IPS DF 19.7 (cell line): ENCODE measurements at regions not wholly inside any gene's neighbourhood (a gene's known extent, or its start where the extent isn't known, plus 50 kb on each side); places are given as distances from the start of the nearest gene placed in this dataset.
"Not testable (repeated sequence)": the region's sequence is repeated elsewhere in the genome, so short reads cannot be mapped to it uniquely, and the experiment has no call there.

ENCODE experiments used
- DNase-seq: peaks from one replicate; pipeline ENCODE4 v3.0.0-alpha.2; 2013; ENCODE audit warnings: low read depth, low spot score

- no peak for DNase-seq
Observed at GRCh38 chrX:53883196-53883595, 161.1 kb downstream of the PHF8 start.

GRCh38 chrX:53882331-53882730 lies 161.9 kb downstream of the PHF8 start:
- no peak for DNase-seq

DNA sequence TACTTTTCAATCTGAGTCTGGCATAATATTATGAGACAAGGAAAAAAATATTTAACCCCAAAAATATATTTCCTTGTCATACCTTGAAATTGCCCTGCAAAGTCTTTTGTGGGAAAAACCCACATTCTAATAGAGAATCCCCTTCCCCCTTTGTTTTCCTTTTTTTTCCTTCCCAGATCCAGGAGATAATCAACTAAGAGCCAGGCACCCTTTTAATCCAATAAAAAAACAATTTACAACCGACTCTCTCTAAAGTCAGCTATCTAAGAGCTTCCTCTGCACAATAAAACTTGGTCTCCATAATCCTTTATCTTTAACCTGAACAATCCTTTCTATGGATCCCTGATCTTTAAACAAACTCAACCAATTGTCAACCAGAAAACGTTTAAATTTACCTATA lies 163.5 kb downstream of the PHF8 start:
- not testable (repeated sequence) for DNase-seq

- DNase-seq: no peak
Observed at GRCh38 chrX:53859890-53860289, 173.4 kb upstream of the HUWE1 start.

DNA sequence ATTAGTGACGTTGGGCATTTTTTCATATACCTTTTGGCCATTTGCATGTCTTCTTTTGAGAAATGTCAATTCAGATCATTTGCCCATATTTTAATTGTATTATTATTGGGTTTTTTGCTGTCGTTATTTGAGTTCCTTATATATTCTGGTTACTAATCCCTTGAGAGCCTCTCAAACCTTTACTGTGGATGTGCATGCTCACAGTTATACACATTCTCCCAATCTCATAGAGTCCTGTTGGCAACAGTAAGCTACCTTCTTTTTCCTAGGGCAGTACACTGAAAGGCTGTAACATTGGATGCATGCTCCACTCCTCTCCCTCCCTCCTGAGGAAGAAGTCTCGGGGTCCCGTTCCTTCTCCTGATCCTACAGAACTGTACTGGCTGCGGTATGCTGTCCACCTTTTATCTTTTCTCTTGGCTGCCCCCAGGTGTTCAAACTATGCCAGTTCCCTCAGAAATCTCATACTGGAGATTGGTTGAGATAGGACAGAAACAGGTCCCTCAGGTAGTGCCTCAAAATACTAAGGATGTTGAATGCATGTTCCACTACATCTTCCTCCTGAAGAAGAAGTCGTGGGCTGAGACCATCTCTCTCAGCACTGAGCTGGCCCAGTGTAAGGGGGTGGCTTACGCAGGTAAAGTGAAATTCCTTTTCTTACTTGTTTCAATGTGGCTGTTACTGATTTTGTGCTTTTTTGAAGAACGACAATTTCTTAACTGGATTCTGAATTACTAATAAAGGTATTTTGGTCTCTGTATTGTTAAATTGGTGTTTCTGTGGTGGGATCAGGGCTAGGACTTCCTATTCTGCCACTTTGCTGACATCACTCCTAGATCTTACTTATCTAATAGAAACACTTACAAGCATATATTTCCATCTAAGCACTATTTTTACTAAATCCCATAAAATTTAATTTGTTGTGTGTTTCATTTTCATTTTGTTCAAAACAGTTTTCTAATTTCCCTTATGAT lies 145.4 kb upstream of the HUWE1 start:
- DNase-seq: no peak

DNA sequence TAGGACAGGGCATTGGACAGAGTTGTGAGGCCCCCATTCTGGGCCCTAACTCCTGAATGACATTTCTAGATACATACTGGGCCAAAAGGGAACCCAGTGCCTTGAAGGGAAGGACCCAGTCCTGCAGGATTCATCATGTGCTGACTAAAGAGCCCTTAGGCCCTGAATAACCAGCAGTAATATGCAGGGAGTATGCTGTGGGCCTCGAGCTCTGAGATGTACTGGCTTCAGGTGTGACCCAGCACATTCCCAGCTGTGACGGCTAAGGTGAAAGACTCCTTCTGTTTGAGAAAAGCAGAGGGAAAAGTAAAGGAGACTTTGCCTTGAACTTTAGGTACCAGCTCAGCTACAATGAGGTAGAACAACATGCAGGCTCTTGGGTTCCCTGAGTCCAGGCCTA lies 138.2 kb upstream of the HUWE1 start:
- DNase-seq: no peak

- not testable (repeated sequence) for DNase-seq
Observed at GRCh38 chrX:53818115-53818514, 131.6 kb upstream of the HUWE1 start.

GRCh38 chrX:53817548-53817947 lies 131.0 kb upstream of the HUWE1 start:
- no peak for DNase-seq

- no peak for DNase-seq
Observed at GRCh38 chrX:53813670-53814440, 127.3 kb upstream of the HUWE1 start.

GRCh38 chrX:53798281-53798680 lies 111.8 kb upstream of the HUWE1 start:
- DNase-seq: no peak

DNA sequence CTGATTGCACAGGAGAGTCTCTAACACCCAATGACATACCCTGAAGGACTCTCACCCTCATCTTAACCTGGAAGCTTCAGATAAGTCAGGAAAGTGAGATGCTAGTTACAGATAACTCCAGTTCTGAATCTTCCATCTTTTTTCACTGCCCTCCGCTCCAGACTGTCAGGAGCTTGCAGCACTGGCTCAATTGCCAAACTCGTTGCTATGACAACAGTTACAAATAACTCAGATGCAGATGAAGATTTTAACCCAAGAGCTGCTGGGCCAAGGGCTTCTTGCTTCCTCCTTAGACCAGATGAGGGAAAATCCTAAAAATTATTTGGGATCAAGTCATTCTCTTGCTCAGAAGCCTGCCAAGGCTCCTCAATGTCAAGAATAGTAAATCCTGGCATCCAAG lies 109.1 kb upstream of the HUWE1 start:
- peak; percentile 9 for DNase-seq

DNA sequence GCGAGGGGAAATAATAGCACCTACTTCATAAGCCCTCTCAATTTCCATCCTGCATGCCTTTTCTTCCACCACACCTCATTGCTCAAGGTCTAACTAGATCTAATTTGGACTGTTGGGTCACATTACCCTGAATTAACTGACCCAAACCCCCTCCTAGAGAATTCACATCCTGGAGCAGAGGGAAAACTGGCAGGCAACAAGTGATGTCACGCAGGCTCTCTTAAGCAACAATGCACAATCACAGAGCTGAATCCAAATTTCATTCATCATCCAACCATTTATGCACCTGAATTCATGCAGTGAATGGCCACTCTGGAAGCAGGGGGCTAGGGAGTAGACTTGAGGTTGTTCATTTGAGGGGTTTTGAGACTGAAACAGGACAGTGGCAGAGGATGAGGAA lies 107.7 kb upstream of the HUWE1 start:
- no peak for DNase-seq

DNA sequence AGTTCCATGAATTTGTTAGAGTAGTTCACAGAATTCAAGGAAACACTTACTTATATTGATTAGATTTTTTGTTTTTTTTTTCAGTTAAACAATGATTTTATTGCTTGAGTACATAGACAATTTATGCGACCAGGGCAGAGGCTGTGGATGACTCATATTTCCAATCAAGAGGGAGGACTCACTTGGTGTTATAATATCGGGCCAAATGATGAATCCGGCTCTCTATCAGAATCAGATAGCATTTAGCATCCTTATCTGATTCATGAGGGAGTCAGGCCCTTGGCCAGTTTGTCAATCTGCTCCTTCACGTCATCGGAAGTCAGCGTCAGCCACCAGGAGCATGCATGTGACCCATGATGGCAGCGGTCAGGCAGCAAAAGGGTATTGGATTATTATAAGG lies 82.3 kb upstream of the HUWE1 start:
- no peak for DNase-seq

DNA sequence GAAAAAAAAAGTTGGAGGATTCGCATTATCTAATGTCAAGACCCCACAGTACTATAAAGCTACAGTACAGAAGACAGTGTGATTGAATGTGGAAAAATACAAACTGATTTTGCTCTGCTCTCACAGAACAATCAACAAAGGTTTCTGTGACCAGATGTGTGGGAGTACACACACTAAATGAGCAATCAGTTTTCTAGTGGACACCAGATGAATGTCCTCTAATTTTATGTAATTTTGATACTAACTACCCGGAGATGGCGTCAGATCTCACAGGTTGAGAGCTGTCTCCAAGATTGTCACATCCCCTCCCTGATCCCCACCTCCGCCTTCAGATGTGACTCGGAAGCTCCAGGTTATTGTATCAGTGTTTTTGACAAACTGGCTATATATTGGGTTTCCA lies 81.9 kb upstream of the HUWE1 start:
- no peak for DNase-seq

DNA sequence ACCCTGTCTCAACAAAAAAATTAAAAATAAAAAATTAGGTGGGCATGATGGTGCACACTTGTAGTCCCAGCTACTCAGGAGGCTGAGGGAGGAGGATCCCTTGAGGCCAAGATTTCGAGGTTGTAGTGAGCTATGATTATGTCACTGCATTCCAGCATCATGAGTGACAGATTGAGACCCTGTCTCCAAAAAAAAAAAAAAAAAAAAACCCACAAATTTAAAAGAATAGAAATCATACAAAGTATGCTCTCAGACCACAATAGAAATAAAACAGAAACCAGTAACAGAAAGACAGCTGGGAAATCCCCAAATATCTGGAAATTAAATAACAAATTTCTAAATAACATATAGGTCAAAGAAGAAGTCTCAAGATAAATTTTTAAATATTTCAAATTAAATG lies 81.0 kb upstream of the HUWE1 start:
- no peak for DNase-seq

GRCh38 chrX:53757181-53757580 lies 70.7 kb upstream of the HUWE1 start:
- not testable (repeated sequence) for DNase-seq

GRCh38 chrX:53746718-53747117 lies 60.2 kb upstream of the HUWE1 start:
- no peak for DNase-seq

DNA sequence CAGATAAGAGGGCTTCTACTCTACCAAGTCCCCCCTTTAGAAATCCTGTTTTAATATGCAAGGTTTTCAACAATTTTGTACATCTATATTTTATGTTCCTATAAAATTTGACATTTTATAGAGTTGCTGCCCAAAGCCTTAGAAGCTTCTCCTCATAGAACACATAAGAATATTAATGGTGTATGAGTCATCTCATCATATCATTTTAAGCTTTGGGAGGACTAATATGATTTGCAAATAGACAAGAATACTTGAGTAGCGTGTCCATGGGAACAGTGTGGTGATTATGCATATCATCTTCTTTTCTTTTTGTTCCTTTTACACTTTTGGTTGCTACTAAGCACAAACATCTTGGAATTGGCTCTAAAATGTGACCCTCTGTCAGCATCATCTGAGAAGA lies 56.7 kb upstream of the HUWE1 start:
- no peak for DNase-seq

GRCh38 chrX:53738370-53738906 lies 51.9 kb upstream of the HUWE1 start:
- no peak for DNase-seq
